Osteoblast (primary cell): ENCODE measurements at regions not wholly inside any gene's neighbourhood (a gene's known extent, or its start where the extent isn't known, plus 50 kb on each side); places are given as distances from the start of the nearest gene placed in this dataset.

ENCODE experiments used
- DNase-seq: peaks from one replicate; pipeline ENCODE4 v3.0.0; 2011; ENCODE audit warnings: low spot score, mixed read lengths; ENCODE audit not compliant: insufficient read length; ENCODE audit errors: missing footprints
- H2AFZ ChIP-seq: 2 replicates; pipeline ENCODE4 v1.6.0; 2011; ENCODE audit warnings: mild to moderate bottlenecking, low read length
- H3K27ac ChIP-seq: 2 replicates; pipeline ENCODE4 v1.5.1; 2011; ENCODE audit warnings: mild to moderate bottlenecking, low read depth, low read length, moderate library complexity
- H3K27me3 ChIP-seq: 2 replicates; pipeline ENCODE4 v1.6.0; 2012; ENCODE audit warnings: mild to moderate bottlenecking, control low read depth, inconsistent platforms, low read length, moderate library complexity; ENCODE audit not compliant: insufficient read depth
- H3K36me3 ChIP-seq: 2 replicates; pipeline ENCODE4 v1.5.1; 2011; ENCODE audit warnings: mild to moderate bottlenecking, low read length, control low read depth, moderate library complexity; ENCODE audit not compliant: insufficient read depth
- H3K4me1 ChIP-seq: 2 replicates; pipeline ENCODE4 v1.5.1; 2011; ENCODE audit warnings: mild to moderate bottlenecking, low read length, control low read depth, moderate library complexity; ENCODE audit not compliant: insufficient read depth
- H3K4me2 ChIP-seq: 2 replicates; pipeline ENCODE4 v1.6.0; 2011; ENCODE audit warnings: mild to moderate bottlenecking, low read length; ENCODE audit not compliant: insufficient read depth
- H3K4me3 ChIP-seq: fragments of 200-600 bp; sonication (generic); 3 replicates; pipeline ENCODE4 v1.5.1; 2012; ENCODE audit warnings: mild to moderate bottlenecking, low read length, inconsistent platforms; ENCODE audit not compliant: insufficient read depth
- H3K79me2 ChIP-seq: 2 replicates; pipeline ENCODE4 v1.6.0; 2012; ENCODE audit warnings: mild to moderate bottlenecking, low read length, control low read depth, inconsistent platforms; ENCODE audit not compliant: insufficient read depth
- H3K9me3 ChIP-seq: 2 replicates; pipeline ENCODE4 v1.5.1; 2011; ENCODE audit warnings: low read depth, low read length, control low read depth
- H4K20me1 ChIP-seq: 2 replicates; pipeline ENCODE4 v1.6.0; 2012; ENCODE audit warnings: mild to moderate bottlenecking, low read length, control low read depth; ENCODE audit not compliant: insufficient read depth
- CTCF ChIP-seq: IDR thresholded peaks from 2 replicates; pipeline ENCODE4 v1.5.1; 2011; ENCODE audit warnings: mild to moderate bottlenecking, low read depth, low read length, moderate library complexity; ENCODE audit errors: extremely low read depth

- Histone ChIP-seq H4K20me1 (no peaks in the 10 kb centered on the region), H2AFZ (no peak overlapping the region), H3K4me1 (no peaks in the 10 kb centered on the region), H3K4me2 (no peak overlapping the region), H3K27ac (no peak overlapping the region), H3K36me3 (no peaks in the 10 kb centered on the region), H3K27me3 (no peaks in the 10 kb centered on the region), H3K79me2 (no peaks in the 10 kb centered on the region), H3K9me3 (peaks cover 2% of the 10 kb centered on the region), H3K4me3 (no peak overlapping the region)
- no peak for DNase-seq
- TF ChIP-seq CTCF = no peak
Measured at GRCh38 chr6:114892211-114892610, 549.4 kb upstream of the HS3ST5 start.

- H3K79me2 ChIP-seq = no peaks in the 10 kb centered on the region
- no peak overlapping the region for H3K4me3 ChIP-seq
- no peaks in the 10 kb centered on the region for H4K20me1 ChIP-seq
- no peaks in the 10 kb centered on the region for H3K4me1 ChIP-seq
- peaks cover 2% of the 10 kb centered on the region for H3K9me3 ChIP-seq
- H3K27me3 ChIP-seq = no peaks in the 10 kb centered on the region
- H3K36me3 ChIP-seq = no peaks in the 10 kb centered on the region
- no peak overlapping the region for H2AFZ ChIP-seq
- no peak for DNase-seq
- no peak for TF ChIP-seq CTCF
- no peak overlapping the region for H3K27ac ChIP-seq
- no peak overlapping the region for H3K4me2 ChIP-seq
Measured at GRCh38 chr6:114888241-114888640, 545.4 kb upstream of the HS3ST5 start.

- Histone ChIP-seq H3K79me2 (no peaks in the 10 kb centered on the region), H3K9me3 (peaks cover 2% of the 10 kb centered on the region), H3K27ac (no peak overlapping the region), H3K27me3 (no peaks in the 10 kb centered on the region), H2AFZ (no peak overlapping the region), H3K36me3 (no peaks in the 10 kb centered on the region), H3K4me3 (no peak overlapping the region), H3K4me2 (no peak overlapping the region), H3K4me1 (no peaks in the 10 kb centered on the region), H4K20me1 (no peaks in the 10 kb centered on the region)
- no peak for DNase-seq
- no peak for TF ChIP-seq CTCF
Measured at GRCh38 chr6:114886670-114887436, 544.0 kb upstream of the HS3ST5 start.

- Histone ChIP-seq H3K36me3 (no peaks in the 10 kb centered on the region), H3K27ac (no peak overlapping the region), H3K79me2 (no peaks in the 10 kb centered on the region), H3K4me3 (no peak overlapping the region), H4K20me1 (no peaks in the 10 kb centered on the region), H3K4me2 (no peak overlapping the region), H3K27me3 (no peaks in the 10 kb centered on the region), H3K4me1 (no peaks in the 10 kb centered on the region), H3K9me3 (no peaks in the 10 kb centered on the region), H2AFZ (no peak overlapping the region)
- no peak for TF ChIP-seq CTCF
- DNase-seq = no peak
Measured at GRCh38 chr6:114879693-114880092, 536.9 kb upstream of the HS3ST5 start.
